ENCODE measurements at regions not wholly inside any gene's neighbourhood (a gene's known extent, or its start where the extent isn't known, plus 50 kb on each side); places are given as distances from the start of the nearest gene placed in this dataset.

- Histone ChIP-seq H3K36me3 (ENCODE audit: insufficient read depth, low read length) (no peaks in the 10 kb centered on the region), H3K9me3 (ENCODE audit: low read length) (peaks cover 22% of the 10 kb centered on the region), H3K4me3 (ENCODE audit: low read depth, low read length, poor library complexity, severe bottlenecking) (no peak overlapping the region), H3K4me1 (ENCODE audit: insufficient read depth, low read length, poor library complexity, severe bottlenecking) (no peaks in the 10 kb centered on the region), H3K79me2 (ENCODE audit: insufficient read depth, low read depth, low read length) (no peaks in the 10 kb centered on the region), H3K4me2 (ENCODE audit: low read length) (no peak overlapping the region), H3K27ac (ENCODE audit: low read depth, low read length, poor library complexity, severe bottlenecking) (no peak overlapping the region), H4K20me1 (ENCODE audit: insufficient read depth, low read length) (no peaks in the 10 kb centered on the region), H2AFZ (ENCODE audit: low read length) (no peak overlapping the region), H3K9me2 (ENCODE audit: insufficient read depth, low read length) (no peaks in the 10 kb centered on the region)
- DNase-seq (ENCODE audit: low spot score) = no peak
- intact Hi-C loops (cut with micrococcal nuclease; ENCODE audit: unreplicated experiment) = no loop called here
- TF ChIP-seq, protein P1, sequence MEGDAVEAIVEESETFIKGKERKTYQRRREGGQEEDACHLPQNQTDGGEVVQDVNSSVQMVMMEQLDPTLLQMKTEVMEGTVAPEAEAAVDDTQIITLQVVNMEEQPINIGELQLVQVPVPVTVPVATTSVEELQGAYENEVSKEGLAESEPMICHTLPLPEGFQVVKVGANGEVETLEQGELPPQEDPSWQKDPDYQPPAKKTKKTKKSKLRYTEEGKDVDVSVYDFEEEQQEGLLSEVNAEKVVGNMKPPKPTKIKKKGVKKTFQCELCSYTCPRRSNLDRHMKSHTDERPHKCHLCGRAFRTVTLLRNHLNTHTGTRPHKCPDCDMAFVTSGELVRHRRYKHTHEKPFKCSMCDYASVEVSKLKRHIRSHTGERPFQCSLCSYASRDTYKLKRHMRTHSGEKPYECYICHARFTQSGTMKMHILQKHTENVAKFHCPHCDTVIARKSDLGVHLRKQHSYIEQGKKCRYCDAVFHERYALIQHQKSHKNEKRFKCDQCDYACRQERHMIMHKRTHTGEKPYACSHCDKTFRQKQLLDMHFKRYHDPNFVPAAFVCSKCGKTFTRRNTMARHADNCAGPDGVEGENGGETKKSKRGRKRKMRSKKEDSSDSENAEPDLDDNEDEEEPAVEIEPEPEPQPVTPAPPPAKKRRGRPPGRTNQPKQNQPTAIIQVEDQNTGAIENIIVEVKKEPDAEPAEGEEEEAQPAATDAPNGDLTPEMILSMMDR (conservative IDR thresholded peaks at IDR 0.05; ENCODE audit: low read length) = no peak
- no peak for TF ChIP-seq EZH2phosphoT487 (IDR thresholded peaks at IDR 0.05; ENCODE audit: borderline replicate concordance, low read depth, low read length)
- CTCF ChIA-PET (ENCODE audit: unreplicated experiment) = no interaction called here
- POLR2A ChIA-PET = interaction anchor here (1.3 kb wide), 1 partner anchor 10 kb away, joined by 3 read pairs; no protein-coding TSS in a partner anchor
- no TSS peak for BruUV-seq (replicated peaks)
Observed at GRCh38 chr10:124232686-124233545, 139.5 kb upstream of the CHST15 start.

DNA sequence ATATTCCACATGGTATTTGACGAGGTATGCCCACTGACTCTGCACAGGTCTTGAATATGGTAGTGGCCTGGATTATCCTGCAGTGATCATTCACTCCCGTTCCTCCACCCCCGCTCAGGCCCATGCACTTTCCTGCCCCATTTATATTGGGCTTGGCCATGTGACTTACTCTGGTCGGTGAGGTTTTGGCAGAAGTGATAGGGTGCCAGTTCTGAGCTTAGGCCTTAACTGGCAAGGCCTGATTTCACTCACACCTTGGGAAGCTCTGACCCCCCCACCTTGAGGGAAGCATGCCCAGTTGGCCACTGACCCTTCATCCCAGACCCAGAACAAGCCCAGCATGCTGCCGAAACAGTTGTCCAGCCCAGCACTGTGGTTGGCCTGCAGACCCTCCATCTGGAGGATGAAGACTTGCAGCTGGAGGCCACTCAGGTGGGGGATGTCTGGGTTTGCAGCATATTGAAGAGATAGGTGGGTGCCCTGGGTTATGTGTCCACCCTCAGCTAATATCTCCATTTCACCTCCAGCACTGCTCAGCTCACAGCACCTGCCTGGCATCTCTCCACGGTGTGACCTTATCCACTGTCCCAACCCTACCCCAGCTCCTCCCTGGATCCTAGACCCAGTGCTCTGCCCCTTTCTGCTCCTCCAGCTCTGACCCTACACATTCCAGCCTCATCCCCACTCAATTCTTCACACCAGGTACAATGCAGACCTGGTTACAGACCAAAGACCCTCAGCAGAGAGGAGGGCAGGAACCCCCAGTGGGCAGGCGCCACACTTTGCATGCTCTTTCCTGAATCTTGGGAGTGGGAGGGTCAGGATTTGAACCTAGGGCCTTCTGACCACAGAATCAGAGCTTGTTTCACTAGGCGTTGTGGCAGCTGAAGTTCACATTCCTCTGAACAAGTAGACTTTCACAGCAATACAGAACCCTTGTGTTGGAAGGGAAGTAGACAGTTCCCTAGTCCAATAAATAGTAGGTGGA is 138.1 kb upstream of the CHST15 start:
- H4K20me1 ChIP-seq (ENCODE audit: insufficient read depth, low read length) = no peaks in the 10 kb centered on the region
- no peak overlapping the region for H3K27ac ChIP-seq (ENCODE audit: low read depth, low read length, poor library complexity, severe bottlenecking)
- H3K9me3 ChIP-seq (ENCODE audit: low read length) = peaks cover 36% of the 10 kb centered on the region
- H2AFZ ChIP-seq (ENCODE audit: low read length) = no peak overlapping the region
- H3K9me2 ChIP-seq (ENCODE audit: insufficient read depth, low read length) = no peaks in the 10 kb centered on the region
- TF ChIP-seq, protein P1 (conservative IDR thresholded peaks at IDR 0.05; ENCODE audit: low read length) = no peak
- no peak for TF ChIP-seq EZH2phosphoT487 (IDR thresholded peaks at IDR 0.05; ENCODE audit: borderline replicate concordance, low read depth, low read length)
- H3K79me2 ChIP-seq (ENCODE audit: insufficient read depth, low read depth, low read length) = no peaks in the 10 kb centered on the region
- ChIA-PET POLR2A (interaction anchor here (0.8 kb wide), 1 partner anchor 13 kb away, joined by 3 read pairs; no protein-coding TSS in a partner anchor), CTCF (ENCODE audit: unreplicated experiment) (no interaction called here)
- intact Hi-C loops (cut with micrococcal nuclease; ENCODE audit: unreplicated experiment) = no loop called here
- H3K4me2 ChIP-seq (ENCODE audit: low read length) = no peak overlapping the region
- peak; percentile 65 for DNase-seq (ENCODE audit: low spot score)
- H3K4me1 ChIP-seq (ENCODE audit: insufficient read depth, low read length, poor library complexity, severe bottlenecking) = no peaks in the 10 kb centered on the region
- H3K36me3 ChIP-seq (ENCODE audit: insufficient read depth, low read length) = no peaks in the 10 kb centered on the region
- no TSS peak for BruUV-seq (replicated peaks)
- H3K4me3 ChIP-seq (ENCODE audit: low read depth, low read length, poor library complexity, severe bottlenecking) = no peak overlapping the region
